HL-60 (cell line): ENCODE measurements at regions not wholly inside any gene's neighbourhood (a gene's known extent, or its start where the extent isn't known, plus 50 kb on each side); places are given as distances from the start of the nearest gene placed in this dataset.

Source experiments
- DNase-seq, 2 experiments: peaks; one replicate each; pipeline ENCODE4 v3.0.0-alpha.2; 2010 to 2020; ENCODE audit warnings: low read depth in 1 of 2, low spot score in 1 of 2
- H3K27ac ChIP-seq: fragments of 250-450 bp; sonication (Bioruptor Pico); replicated peaks from 2 replicates; pipeline ENCODE4 v1.5.1; 2020; ENCODE audit warnings: mild to moderate bottlenecking, moderate library complexity
- H3K27me3 ChIP-seq: fragments of 250-450 bp; sonication (Bioruptor Pico); 2 replicates; pipeline ENCODE4 v1.5.1; 2021; ENCODE audit warnings: mild to moderate bottlenecking, moderate library complexity; ENCODE audit not compliant: insufficient read depth, poor library complexity, severe bottlenecking
- H3K4me3 ChIP-seq: replicated peaks from 2 replicates; pipeline ENCODE4 v1.5.1; 2011; ENCODE audit warnings: mild to moderate bottlenecking, control low read depth, low read length; ENCODE audit not compliant: insufficient read depth
- CTCF ChIP-seq: IDR thresholded peaks from one replicate; pipeline ENCODE4 v1.5.1; 2011; ENCODE audit warnings: low read length, control low read depth, inconsistent platforms; ENCODE audit not compliant: insufficient read depth
- GABPA ChIP-seq: IDR thresholded peaks from 2 replicates; pipeline ENCODE4 v1.6.1; 2012; ENCODE audit warnings: low read depth
- POLR2AphosphoS5 ChIP-seq: IDR thresholded peaks from 2 replicates; pipeline ENCODE4 v1.6.1; 2012; ENCODE audit warnings: low read depth
- REST ChIP-seq: IDR thresholded peaks from 2 replicates; pipeline ENCODE4 v1.6.1; 2012; ENCODE audit warnings: low read depth; ENCODE audit not compliant: insufficient replicate concordance
- SPI1 ChIP-seq: IDR thresholded peaks from 2 replicates; pipeline ENCODE4 v1.6.1; 2012; ENCODE audit warnings: low read depth, mild to moderate bottlenecking, borderline replicate concordance

- Histone ChIP-seq H3K4me3 (no peak overlapping the region), H3K27ac (no peak overlapping the region), H3K27me3 (no peaks in the 10 kb centered on the region)
- TF ChIP-seq CTCF = peak; percentile 51
- no peak for TF ChIP-seq POLR2AphosphoS5
- peak; percentile 22 to 45 for DNase-seq
Measured at GRCh38 chr1:143698016-143698415, 273.8 kb downstream of the FAM72C start.

GRCh38 chr1:143694085-143694484 lies 277.7 kb downstream of the FAM72C start:
- TF ChIP-seq GABPA (no peak), CTCF (no peak), POLR2AphosphoS5 (no peak), REST (no peak)
- Histone ChIP-seq H3K27me3 (no peaks in the 10 kb centered on the region), H3K27ac (no peak overlapping the region), H3K4me3 (no peak overlapping the region)
- DNase-seq = no peak

DNA sequence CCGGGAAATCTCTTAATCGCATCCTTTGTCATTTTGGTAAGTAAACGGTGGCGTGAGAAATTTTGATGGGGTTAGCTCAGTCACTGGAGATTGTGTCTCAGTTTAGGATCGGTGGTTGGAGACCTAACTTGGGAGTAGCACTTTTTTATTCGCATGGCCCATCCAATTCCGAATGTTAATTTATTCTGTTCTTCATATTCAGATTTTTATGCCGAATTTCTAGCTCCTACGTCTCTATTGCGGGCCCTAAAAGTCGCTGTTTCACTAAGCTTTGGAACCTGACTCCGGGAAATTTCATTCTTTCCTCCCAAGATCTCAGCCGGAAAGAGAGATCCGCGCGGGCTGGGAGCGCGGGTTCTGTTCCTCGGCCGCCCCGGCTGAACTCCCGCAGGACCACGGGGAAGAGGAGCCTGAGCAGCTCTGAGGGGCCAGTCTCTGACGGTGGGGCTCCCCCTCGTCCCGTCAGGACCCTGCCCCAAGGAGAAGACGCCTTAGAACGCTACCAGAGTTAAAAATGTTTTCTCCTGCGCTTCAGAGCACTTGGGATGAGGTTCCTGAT lies 279.7 kb downstream of the FAM72C start:
- no peaks in the 10 kb centered on the region for H3K27me3 ChIP-seq
- no peak for TF ChIP-seq GABPA
- TF ChIP-seq SPI1 = no peak
- no peak for TF ChIP-seq REST
- no peak for TF ChIP-seq CTCF
- TF ChIP-seq POLR2AphosphoS5 = no peak
- no peak for DNase-seq
- no peak overlapping the region for H3K4me3 ChIP-seq
- no peak overlapping the region for H3K27ac ChIP-seq

DNA sequence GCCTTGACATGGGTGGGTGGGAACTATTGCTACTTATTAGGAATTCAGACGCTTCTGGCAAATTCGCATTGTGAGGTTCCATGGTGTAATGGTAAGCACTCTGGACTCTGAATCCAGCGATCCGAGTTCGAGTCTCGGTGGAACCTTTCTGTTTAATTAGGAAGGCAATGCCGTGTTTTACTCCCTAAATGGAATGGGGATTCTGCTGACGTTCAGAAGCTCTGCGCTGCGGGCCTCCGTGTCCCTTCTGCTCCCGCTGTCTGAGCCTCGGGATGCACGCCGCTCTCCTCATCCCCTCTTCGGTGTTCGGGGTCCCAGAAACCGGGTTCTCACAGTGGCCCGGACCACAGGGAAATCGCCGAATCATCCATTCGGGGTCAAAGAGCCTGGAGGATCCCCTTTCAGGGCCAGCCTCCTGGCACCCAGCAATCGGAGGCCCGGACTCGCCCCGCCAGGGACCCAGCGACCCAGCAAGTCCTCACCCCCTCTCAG lies 280.3 kb downstream of the FAM72C start:
- Histone ChIP-seq H3K27me3 (no peaks in the 10 kb centered on the region), H3K4me3 (no peak overlapping the region), H3K27ac (no peak overlapping the region)
- TF ChIP-seq CTCF (no peak), GABPA (no peak), SPI1 (no peak), POLR2AphosphoS5 (no peak), REST (no peak)
- no peak for DNase-seq
